Karpas-422 (cell line): ENCODE measurements at regions not wholly inside any gene's neighbourhood (a gene's known extent, or its start where the extent isn't known, plus 50 kb on each side); places are given as distances from the start of the nearest gene placed in this dataset.
A peak's percentile ranks its signal among the peaks of the same experiment; 100 is the strongest.
"Not testable (repeated sequence)": the region's sequence is repeated elsewhere in the genome, so short reads cannot be mapped to it uniquely, and the experiment has no call there.

ENCODE experiments used
- DNase-seq: peaks from one replicate; pipeline ENCODE4 v3.0.0-alpha.2; 2015
- H2AFZ ChIP-seq: fragments of 200-600 bp; sonication (generic); 2 replicates; pipeline ENCODE4 v1.6.1; 2014; ENCODE audit warnings: antibody characterized with exemption, low read length, mixed read lengths
- H3K27ac ChIP-seq: fragments of 200-600 bp; sonication (generic); 2 replicates; pipeline ENCODE4 v1.5.1; 2014; ENCODE audit warnings: mild to moderate bottlenecking, low read length, moderate library complexity
- H3K27me3 ChIP-seq: fragments of 200-600 bp; sonication (generic); 2 replicates; pipeline ENCODE4 v1.6.1; 2014; ENCODE audit warnings: low read length, mixed read lengths
- H3K36me3 ChIP-seq: fragments of 200-600 bp; sonication (generic); 2 replicates; pipeline ENCODE4 v1.6.1; 2014; ENCODE audit warnings: low read length, mixed read lengths; ENCODE audit not compliant: insufficient read depth
- H3K4me1 ChIP-seq: fragments of 200-600 bp; sonication (generic); 2 replicates; pipeline ENCODE4 v1.6.1; 2014; ENCODE audit warnings: mild to moderate bottlenecking, low read length, mixed read lengths
- H3K4me2 ChIP-seq: fragments of 200-600 bp; sonication (generic); 2 replicates; pipeline ENCODE4 v1.6.1; 2014; ENCODE audit warnings: low read length, low read depth, mild to moderate bottlenecking; ENCODE audit not compliant: poor library complexity, severe bottlenecking
- H3K4me3 ChIP-seq: fragments of 200-600 bp; sonication (generic); 2 replicates; pipeline ENCODE4 v1.5.1; 2014; ENCODE audit warnings: mild to moderate bottlenecking, antibody characterized with exemption, low read length, mixed read lengths
- H3K79me2 ChIP-seq: fragments of 200-600 bp; sonication (generic); 2 replicates; pipeline ENCODE4 v1.6.1; 2014; ENCODE audit warnings: mild to moderate bottlenecking, low read length, mixed read lengths
- H3K9ac ChIP-seq: fragments of 200-600 bp; sonication (generic); 2 replicates; pipeline ENCODE4 v1.6.0; 2014; ENCODE audit warnings: low read length
- H3K9me2 ChIP-seq: fragments of 200-600 bp; sonication (generic), shearing (Covaris generic); replicated peaks from 2 replicates; pipeline ENCODE4 v1.6.0; 2014; ENCODE audit warnings: mild to moderate bottlenecking, low read length, moderate library complexity; ENCODE audit not compliant: insufficient read depth
- H3K9me3 ChIP-seq: fragments of 300-700, 200-600 bp; sonication (generic); 2 replicates; pipeline ENCODE4 v1.6.1; 2014; ENCODE audit warnings: low read length, mixed read lengths
- H4K20me1 ChIP-seq: fragments of 200-600 bp; sonication (generic); 2 replicates; pipeline ENCODE4 v1.6.1; 2014; ENCODE audit warnings: mild to moderate bottlenecking, antibody characterized with exemption, low read length, low read depth; ENCODE audit not compliant: insufficient read depth

- Histone ChIP-seq H3K27me3 (no peaks in the 10 kb centered on the region), H3K9ac (no peak overlapping the region), H3K9me2 (no peaks in the 10 kb centered on the region), H3K4me2 (no peak overlapping the region), H3K4me1 (no peaks in the 10 kb centered on the region), H3K79me2 (no peaks in the 10 kb centered on the region), H2AFZ (no peak overlapping the region), H3K27ac (no peak overlapping the region), H4K20me1 (no peaks in the 10 kb centered on the region), H3K4me3 (no peak overlapping the region), H3K36me3 (no peaks in the 10 kb centered on the region), H3K9me3 (no peaks in the 10 kb centered on the region)
- no peak for DNase-seq
Observed at GRCh38 chr18:61637905-61638595, 254.8 kb downstream of the RNF152 start.

DNA sequence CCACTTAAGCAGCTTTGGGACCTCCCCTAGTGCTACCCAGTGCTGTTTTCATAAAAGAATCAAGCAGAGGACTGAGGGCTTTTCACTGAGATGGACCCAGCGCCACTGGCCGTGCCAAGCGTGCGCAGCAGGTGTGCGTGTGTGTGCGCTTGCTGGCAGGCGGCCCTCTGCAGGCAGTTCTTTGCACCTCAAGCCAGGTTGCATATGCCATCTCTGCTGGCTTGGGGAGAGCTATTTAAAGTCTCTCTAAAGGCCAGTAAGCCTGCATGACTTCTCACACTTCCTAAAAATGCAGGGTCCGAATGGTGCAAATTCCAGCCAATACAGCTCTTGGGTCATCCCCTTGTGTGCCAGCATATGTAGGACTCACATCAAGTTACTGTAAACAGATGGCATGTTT is 255.5 kb downstream of the RNF152 start:
- Histone ChIP-seq H3K4me1 (no peaks in the 10 kb centered on the region), H3K27ac (no peak overlapping the region), H3K9me3 (no peaks in the 10 kb centered on the region), H3K27me3 (no peaks in the 10 kb centered on the region), H3K9ac (no peak overlapping the region), H3K4me2 (no peak overlapping the region), H2AFZ (no peak overlapping the region), H3K9me2 (no peaks in the 10 kb centered on the region), H3K36me3 (no peaks in the 10 kb centered on the region), H3K4me3 (no peak overlapping the region), H4K20me1 (no peaks in the 10 kb centered on the region), H3K79me2 (no peaks in the 10 kb centered on the region)
- no peak for DNase-seq

DNA sequence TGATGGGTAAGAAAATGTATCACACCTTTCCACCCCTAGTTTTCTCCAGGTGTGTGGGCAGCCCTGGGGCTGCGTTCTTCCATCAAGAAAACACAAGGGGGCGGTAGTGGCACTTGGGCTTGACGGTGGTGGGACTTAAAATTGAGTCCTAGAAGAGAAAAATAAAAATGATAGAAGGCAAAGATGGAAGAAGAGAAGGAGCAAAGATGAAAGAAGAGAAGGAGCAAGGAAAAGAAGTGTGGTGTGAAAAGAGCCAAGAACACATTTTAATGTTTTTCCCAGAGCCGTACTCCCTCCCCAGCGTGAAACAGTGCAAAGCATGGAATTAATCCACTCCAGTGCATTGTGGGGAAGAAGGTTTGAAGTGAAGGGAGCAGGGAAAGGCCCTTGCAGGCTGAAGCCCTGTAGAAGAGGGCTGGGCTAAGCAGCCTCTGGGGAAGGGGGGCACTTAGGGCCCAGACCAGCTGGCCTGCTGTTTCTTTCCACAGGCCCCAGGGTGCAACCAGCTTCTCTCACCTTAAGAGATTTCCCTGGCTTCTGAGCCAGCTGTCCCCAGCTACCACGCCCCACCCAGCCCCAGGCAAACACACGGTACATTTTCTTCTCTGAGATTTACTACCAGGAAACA is 256.8 kb downstream of the RNF152 start:
- Histone ChIP-seq H3K27me3 (no peaks in the 10 kb centered on the region), H3K4me1 (no peaks in the 10 kb centered on the region), H3K9me3 (no peaks in the 10 kb centered on the region), H3K4me3 (no peak overlapping the region), H3K79me2 (no peaks in the 10 kb centered on the region), H3K9ac (no peak overlapping the region), H2AFZ (no peak overlapping the region), H3K36me3 (no peaks in the 10 kb centered on the region), H4K20me1 (no peaks in the 10 kb centered on the region), H3K4me2 (no peak overlapping the region), H3K9me2 (no peaks in the 10 kb centered on the region), H3K27ac (no peak overlapping the region)
- DNase-seq, result peak; percentile 85

GRCh38 chr18:61628085-61628484 is 264.7 kb downstream of the RNF152 start:
- H3K36me3 ChIP-seq, result no peaks in the 10 kb centered on the region
- H3K27ac ChIP-seq, result no peak overlapping the region
- no peak overlapping the region for H2AFZ ChIP-seq
- no peak overlapping the region for H3K4me3 ChIP-seq
- no peaks in the 10 kb centered on the region for H3K4me1 ChIP-seq
- H4K20me1 ChIP-seq, result no peaks in the 10 kb centered on the region
- DNase-seq, result no peak
- H3K9me2 ChIP-seq, result no peaks in the 10 kb centered on the region
- no peaks in the 10 kb centered on the region for H3K9me3 ChIP-seq
- no peak overlapping the region for H3K4me2 ChIP-seq
- no peaks in the 10 kb centered on the region for H3K27me3 ChIP-seq
- H3K79me2 ChIP-seq, result no peaks in the 10 kb centered on the region
- H3K9ac ChIP-seq, result no peak overlapping the region

GRCh38 chr18:61624631-61625030 is 268.2 kb downstream of the RNF152 start:
- H3K9me2 ChIP-seq, H3K79me2 ChIP-seq: not testable (repeated sequence)

DNA sequence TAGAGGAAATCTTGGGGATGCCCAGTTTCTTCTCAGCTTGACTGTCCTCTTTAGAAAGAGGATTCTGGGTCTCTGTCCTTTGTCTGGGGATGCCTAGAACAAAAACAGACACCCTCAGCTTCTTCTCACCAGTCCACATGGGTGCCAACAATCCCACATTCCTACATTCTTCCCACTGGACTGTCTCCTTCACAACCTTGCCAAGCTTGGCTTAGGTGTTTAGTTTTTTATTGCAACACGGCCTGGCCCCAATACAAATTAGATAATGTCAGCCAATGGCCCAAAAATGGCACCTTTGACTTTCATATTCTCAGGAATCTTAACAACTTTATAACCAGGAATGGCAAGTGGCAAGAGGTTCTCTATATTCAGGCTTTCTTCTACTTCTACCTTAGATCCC is 273.0 kb downstream of the RNF152 start:
- Histone ChIP-seq H4K20me1 (no peaks in the 10 kb centered on the region), H3K79me2 (no peaks in the 10 kb centered on the region), H3K9ac (no peak overlapping the region), H2AFZ (no peak overlapping the region), H3K36me3 (no peaks in the 10 kb centered on the region), H3K9me2 (no peaks in the 10 kb centered on the region), H3K9me3 (no peaks in the 10 kb centered on the region), H3K27ac (no peak overlapping the region), H3K4me2 (no peak overlapping the region), H3K27me3 (no peaks in the 10 kb centered on the region), H3K4me3 (no peak overlapping the region), H3K4me1 (no peaks in the 10 kb centered on the region)
- no peak for DNase-seq

More at GRCh38 chr18:61624631-61625030, 268.2 kb downstream of the RNF152 start:
- not testable (repeated sequence) for H3K4me3 ChIP-seq, H3K4me1 ChIP-seq, H3K27me3 ChIP-seq, H3K4me2 ChIP-seq, H3K27ac ChIP-seq, H4K20me1 ChIP-seq, H3K9ac ChIP-seq, H3K36me3 ChIP-seq, H3K9me3 ChIP-seq, DNase-seq, H2AFZ ChIP-seq

DNA sequence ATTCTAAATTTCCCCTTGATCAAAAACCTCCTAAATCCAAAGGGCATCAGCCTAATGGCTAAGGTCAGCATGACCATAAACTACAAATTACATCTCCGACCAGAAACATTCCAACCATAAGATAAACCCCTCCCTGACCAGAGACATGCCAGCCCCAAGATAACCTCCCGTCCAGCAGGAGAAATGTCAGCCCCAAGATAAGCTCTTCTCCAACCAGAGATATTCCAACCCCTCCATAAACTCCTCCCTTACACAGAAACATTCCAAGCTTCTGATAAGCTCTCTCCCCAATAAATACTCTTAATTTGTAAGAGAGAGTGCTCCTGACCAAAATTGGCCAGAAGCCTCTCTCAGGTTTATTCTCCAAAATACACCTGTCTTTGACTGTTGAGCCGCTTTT is 274.0 kb downstream of the RNF152 start:
- Histone ChIP-seq H3K27me3 (no peaks in the 10 kb centered on the region), H3K4me3 (no peak overlapping the region), H3K79me2 (no peaks in the 10 kb centered on the region), H2AFZ (no peak overlapping the region), H3K4me1 (no peaks in the 10 kb centered on the region), H3K27ac (no peak overlapping the region), H3K9ac (no peak overlapping the region), H3K9me2 (no peaks in the 10 kb centered on the region), H4K20me1 (no peaks in the 10 kb centered on the region), H3K36me3 (no peaks in the 10 kb centered on the region), H3K9me3 (no peaks in the 10 kb centered on the region), H3K4me2 (no peak overlapping the region)
- no peak for DNase-seq

DNA sequence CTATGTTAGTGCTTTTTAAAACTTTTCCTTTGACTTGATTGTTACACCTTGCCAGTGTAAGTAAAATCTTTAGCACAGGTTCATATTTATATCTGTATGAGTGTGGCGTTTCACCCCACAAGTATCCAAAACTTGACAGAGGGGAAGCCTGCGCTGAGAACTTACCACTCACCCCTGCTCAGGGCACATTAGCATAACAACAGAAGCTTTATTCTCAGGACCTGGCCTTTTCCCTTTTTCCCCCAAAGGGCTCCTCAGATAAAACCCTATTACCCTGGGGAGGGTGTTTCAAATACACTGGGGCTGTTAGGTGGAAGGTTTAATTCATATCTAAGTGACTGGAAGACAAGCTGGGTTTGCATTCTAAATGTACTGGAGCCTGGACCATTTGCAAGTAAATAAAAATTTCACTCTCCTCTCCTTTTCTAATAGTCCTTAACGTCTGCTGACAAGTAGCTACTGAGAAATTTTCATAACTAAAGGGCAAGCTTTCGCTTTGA is 276.6 kb downstream of the RNF152 start:
- no peaks in the 10 kb centered on the region for H3K9me2 ChIP-seq
- no peaks in the 10 kb centered on the region for H3K4me1 ChIP-seq
- H3K9me3 ChIP-seq, result no peaks in the 10 kb centered on the region
- H3K36me3 ChIP-seq, result no peaks in the 10 kb centered on the region
- no peak overlapping the region for H3K4me3 ChIP-seq
- H3K4me2 ChIP-seq, result no peak overlapping the region
- no peaks in the 10 kb centered on the region for H3K27me3 ChIP-seq
- H2AFZ ChIP-seq, result no peak overlapping the region
- no peaks in the 10 kb centered on the region for H4K20me1 ChIP-seq
- no peak overlapping the region for H3K27ac ChIP-seq
- H3K9ac ChIP-seq, result no peak overlapping the region
- H3K79me2 ChIP-seq, result no peaks in the 10 kb centered on the region
- no peak for DNase-seq
